Kidney epithelial cell (primary cell): ENCODE measurements at regions not wholly inside any gene's neighbourhood (a gene's known extent, or its start where the extent isn't known, plus 50 kb on each side); places are given as distances from the start of the nearest gene placed in this dataset.

Experiments used
- DNase-seq: peaks from one replicate; pipeline ENCODE4 v3.0.0-alpha.2; 2010; ENCODE audit warnings: low read depth
- H3K27me3 ChIP-seq: 2 replicates; pipeline ENCODE4 v1.6.0; 2011; ENCODE audit warnings: low read length; ENCODE audit not compliant: control insufficient read depth, insufficient read depth
- H3K36me3 ChIP-seq: 2 replicates; pipeline ENCODE4 v1.5.1; 2011; ENCODE audit warnings: low read length; ENCODE audit not compliant: control insufficient read depth, insufficient read depth
- H3K4me3 ChIP-seq: 2 replicates; pipeline ENCODE4 v1.5.1; 2011; ENCODE audit warnings: low read depth, mild to moderate bottlenecking, control low read depth, low read length
- TF ChIP-seq, protein P1 (sequence below): IDR thresholded peaks from 2 replicates; pipeline ENCODE4 v1.5.1; 2011; ENCODE audit warnings: mild to moderate bottlenecking, moderate library complexity, low read length, control low read depth, inconsistent platforms; ENCODE audit not compliant: insufficient read depth, poor library complexity, severe bottlenecking

DNA sequence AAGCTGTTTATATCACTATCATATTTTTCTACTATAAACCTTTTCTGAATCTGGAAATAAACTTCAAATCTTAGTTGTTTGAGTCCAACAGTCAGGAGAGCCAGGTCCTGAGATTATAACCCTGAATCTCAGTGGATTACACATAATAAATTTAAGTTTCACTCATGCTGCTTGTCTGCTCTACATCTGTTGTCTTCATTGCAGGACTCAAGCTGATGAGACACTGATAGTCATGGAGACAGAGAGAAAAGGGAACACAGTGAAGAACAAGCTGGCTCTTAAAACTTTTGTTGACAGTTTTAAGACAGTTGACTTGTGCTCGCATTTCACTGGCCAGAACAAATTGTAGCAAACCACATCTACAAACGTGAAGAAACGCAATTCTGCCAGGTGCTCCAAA is 327.0 kb upstream of the CTSO start:
- no peak overlapping the region for H3K4me3 ChIP-seq
- H3K36me3 ChIP-seq = no peaks in the 10 kb centered on the region
- DNase-seq = no peak
- H3K27me3 ChIP-seq = no peaks in the 10 kb centered on the region
- TF ChIP-seq, protein P1, sequence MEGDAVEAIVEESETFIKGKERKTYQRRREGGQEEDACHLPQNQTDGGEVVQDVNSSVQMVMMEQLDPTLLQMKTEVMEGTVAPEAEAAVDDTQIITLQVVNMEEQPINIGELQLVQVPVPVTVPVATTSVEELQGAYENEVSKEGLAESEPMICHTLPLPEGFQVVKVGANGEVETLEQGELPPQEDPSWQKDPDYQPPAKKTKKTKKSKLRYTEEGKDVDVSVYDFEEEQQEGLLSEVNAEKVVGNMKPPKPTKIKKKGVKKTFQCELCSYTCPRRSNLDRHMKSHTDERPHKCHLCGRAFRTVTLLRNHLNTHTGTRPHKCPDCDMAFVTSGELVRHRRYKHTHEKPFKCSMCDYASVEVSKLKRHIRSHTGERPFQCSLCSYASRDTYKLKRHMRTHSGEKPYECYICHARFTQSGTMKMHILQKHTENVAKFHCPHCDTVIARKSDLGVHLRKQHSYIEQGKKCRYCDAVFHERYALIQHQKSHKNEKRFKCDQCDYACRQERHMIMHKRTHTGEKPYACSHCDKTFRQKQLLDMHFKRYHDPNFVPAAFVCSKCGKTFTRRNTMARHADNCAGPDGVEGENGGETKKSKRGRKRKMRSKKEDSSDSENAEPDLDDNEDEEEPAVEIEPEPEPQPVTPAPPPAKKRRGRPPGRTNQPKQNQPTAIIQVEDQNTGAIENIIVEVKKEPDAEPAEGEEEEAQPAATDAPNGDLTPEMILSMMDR = no peak

DNA sequence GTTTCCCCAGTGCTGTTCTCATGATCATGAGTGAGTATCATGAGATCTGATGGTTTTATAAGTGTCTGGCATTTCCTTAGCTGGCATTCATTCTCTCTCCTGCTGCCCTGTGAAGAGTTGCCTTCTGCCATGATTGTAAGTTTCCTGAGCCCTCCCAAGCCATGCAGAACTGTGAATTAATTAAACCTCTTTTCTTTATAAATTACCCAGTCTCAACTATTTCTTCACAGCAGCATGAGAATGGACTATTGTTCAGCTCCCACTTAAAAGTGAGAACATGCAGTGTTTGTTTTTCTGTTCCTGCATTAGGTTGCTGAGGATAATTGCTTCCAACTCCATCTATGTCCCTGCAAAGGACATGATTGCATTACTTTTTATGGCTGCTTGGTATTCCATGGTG is 311.7 kb upstream of the CTSO start:
- Histone ChIP-seq H3K4me3 (no peak overlapping the region), H3K36me3 (no peaks in the 10 kb centered on the region), H3K27me3 (no peaks in the 10 kb centered on the region)
- no peak for DNase-seq
- TF ChIP-seq, protein P1 = no peak

DNA sequence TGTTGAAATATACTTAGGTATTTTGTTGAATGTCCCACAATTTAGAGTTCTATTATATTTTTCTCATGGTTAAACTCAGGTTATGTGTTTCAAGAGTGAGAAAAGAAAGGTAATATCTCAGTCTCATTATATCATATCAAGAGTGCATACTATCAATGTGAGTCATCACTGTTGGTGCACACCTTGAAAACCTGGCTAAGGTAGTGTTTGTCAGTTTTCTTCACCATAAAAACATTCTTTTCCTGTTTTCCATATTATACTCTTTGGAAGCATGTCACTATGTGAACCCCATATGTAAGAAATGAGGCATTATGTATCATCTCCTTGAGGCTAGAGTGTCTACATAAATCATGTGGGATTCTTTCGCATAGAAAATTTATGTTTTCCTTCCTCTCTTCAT is 307.6 kb upstream of the CTSO start:
- TF ChIP-seq, protein P1 = no peak
- no peak for DNase-seq
- no peaks in the 10 kb centered on the region for H3K36me3 ChIP-seq
- no peaks in the 10 kb centered on the region for H3K27me3 ChIP-seq
- H3K4me3 ChIP-seq = no peak overlapping the region

DNA sequence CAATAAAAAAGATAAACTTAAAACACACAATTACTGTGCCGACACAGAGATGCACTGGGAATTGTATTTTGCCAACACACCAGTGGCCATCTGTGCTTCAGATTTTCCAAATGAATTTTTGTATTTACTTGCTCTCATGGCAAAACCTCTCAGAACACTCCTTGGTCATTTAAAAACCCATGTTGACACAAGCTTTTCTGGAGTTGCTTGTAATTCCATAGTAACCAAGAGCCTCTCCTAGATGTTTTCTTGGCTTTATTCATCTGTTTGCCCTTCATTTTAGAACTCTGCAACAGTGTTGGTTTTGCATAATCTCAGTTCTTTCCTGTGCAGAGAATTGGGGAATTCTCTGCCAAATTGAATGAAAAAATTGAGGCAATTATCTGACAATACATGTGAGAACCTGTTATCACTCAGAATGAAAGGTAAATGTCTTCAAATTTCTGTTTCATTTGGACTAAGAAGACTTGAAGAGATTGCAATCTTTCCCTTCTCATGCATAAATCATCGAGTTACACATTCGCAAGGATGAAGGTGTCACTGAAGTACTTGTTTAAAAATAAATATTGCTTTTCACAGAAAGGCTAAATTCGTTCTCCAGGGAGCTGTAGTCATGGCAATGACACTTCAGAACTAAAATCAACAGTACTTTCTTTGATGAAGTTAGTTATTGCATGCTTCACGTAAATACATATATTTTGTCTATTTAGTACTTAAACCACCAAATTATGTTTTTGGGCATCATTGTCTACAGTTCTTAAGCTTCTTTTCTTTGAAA is 301.8 kb upstream of the CTSO start:
- Histone ChIP-seq H3K4me3 (no peak overlapping the region), H3K36me3 (no peaks in the 10 kb centered on the region), H3K27me3 (no peaks in the 10 kb centered on the region)
- TF ChIP-seq, protein P1 = no peak
- DNase-seq = no peak

DNA sequence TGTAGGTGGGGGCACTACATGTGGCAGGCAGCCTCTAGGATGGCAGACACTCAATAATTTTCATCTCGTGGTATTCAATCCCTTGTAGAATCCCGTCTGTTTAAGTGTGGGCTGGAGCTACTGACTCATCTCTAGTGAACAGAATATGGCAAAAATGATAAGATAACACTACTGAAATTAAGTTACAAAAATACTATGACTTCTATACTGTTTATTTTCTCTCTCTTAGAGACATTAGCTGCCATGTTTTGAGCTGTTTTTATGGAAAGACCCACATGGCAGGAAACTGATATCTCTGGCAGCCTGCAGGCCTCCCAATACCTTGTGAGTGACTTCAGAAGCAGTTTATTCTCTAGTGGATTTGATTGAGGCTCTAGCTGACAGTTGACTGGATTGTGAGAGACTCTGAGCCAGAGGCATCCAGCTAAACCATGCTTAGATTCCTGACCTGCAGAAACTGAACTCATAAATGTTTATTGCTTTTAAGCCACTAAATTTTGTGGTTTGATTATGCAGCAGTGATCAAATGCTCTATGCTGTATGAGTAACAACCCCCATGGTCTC is 298.8 kb upstream of the CTSO start:
- DNase-seq = no peak
- H3K27me3 ChIP-seq = no peaks in the 10 kb centered on the region
- H3K4me3 ChIP-seq = no peak overlapping the region
- no peaks in the 10 kb centered on the region for H3K36me3 ChIP-seq
- TF ChIP-seq, protein P1 = no peak

DNA sequence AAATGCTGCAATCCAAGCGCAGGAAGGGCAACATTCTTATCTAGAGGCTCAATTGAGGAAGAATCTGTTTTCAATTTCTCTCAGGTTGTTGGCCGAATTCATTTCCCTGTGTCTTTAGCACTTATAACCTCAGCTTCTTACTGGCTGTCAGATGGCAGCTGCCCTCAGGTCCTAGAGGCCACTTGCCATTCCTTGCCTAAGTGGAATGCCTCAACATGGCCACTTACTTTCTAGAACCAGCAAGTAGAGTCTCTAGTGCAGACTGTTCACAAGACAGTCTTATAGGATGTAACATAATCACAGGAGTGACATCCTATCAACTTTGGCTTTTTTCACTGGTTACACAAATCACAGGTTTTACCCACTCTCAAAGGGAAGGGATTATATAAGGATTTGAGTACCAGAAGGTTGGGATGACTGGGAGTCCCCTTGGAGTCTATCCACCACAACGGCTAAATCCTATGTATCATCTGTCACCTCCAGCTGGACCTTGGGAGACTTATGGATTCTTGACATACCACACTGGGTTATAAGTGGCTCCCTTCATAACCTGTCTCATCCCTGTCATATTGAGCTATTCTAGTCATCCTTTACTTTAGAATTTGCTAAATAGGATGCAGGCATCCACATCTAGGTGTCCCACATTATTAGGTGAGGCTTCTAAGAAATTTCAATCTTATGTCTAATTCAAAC is 297.9 kb upstream of the CTSO start:
- Histone ChIP-seq H3K4me3 (no peak overlapping the region), H3K36me3 (no peaks in the 10 kb centered on the region), H3K27me3 (no peaks in the 10 kb centered on the region)
- TF ChIP-seq, protein P1 = no peak
- DNase-seq = no peak
